HG03558 (cell line): ENCODE measurements at regions not wholly inside any gene's neighbourhood (a gene's known extent, or its start where the extent isn't known, plus 50 kb on each side); places are given as distances from the start of the nearest gene placed in this dataset.

Experiments
- ATAC-seq: cut with Tn5 transposase; IDR thresholded peaks from one replicate; pipeline ENCODE4 v1.9.1; 2021; ENCODE audit warnings: moderate number of reproducible peaks; ENCODE audit not compliant: unreplicated experiment; ENCODE audit errors: extremely low read depth

GRCh38 chr2:19141234-19142004, 217.0 kb downstream of the OSR1 start:
- ATAC-seq: no peak

DNA sequence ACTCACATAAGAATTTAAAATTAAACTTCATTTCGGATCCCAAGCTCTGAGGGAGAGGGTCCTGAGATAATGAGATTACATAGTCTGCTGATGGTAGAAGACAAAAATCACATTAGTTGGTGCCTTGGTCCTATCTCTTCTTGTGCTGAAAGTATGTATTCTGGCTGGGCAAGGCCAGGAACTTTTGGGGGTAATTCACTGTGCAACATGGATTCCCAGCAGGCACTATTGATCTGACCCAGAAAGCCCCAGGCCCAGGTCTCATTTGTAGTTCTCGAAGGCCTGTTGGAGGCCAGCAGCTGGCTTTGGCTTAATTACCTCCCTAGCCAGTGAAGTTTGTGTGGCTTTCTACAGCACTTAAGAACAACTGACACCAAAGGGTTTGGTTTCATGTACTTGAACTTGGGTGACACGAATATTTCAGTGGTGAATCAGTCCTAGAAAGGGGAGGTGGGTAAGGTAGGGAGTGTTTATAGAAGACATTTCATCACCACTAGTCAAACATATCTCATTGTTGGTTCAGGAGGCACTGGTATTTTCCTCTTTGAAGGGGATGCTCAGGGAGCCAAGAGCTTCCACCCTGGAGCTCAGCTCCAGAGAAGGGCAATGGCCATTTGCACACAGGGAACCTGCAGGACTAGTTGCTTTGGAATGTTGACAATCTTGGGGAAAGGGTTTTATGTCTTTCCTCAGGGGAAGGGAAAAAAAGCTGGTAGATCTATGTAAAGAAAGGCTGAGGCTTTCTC, 217.8 kb downstream of the OSR1 start:
- ATAC-seq: no peak

- ATAC-seq: no peak
Measured at GRCh38 chr2:19139386-19139785, 219.0 kb downstream of the OSR1 start.

DNA sequence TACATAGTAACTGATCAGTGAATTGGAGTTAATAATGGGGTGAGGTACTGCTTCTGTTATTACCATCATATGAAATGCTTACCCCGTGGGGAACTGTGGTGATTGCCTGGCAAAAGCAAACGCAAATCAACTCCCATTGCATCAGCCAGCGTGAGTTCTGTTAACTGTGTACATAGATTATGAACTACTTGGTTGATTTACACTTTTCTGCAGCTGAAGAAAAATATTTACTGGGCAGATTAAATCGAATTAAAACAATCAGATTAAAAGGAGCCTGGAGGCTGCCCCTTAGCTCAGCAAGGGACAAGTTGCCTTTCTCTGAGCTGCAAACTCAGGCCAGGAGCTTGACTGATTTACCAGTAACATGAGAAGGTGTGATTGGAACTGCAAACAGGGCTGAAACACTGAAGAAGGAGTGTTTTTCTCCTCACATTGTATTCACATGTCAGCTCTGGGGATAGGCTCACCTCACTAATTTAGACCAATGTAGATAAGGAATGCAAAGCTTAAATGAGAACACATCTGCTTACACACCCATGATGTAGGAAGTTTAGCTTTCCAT, 220.1 kb downstream of the OSR1 start:
- no peak for ATAC-seq

GRCh38 chr2:19137433-19137832, 221.0 kb downstream of the OSR1 start:
- ATAC-seq: no peak

DNA sequence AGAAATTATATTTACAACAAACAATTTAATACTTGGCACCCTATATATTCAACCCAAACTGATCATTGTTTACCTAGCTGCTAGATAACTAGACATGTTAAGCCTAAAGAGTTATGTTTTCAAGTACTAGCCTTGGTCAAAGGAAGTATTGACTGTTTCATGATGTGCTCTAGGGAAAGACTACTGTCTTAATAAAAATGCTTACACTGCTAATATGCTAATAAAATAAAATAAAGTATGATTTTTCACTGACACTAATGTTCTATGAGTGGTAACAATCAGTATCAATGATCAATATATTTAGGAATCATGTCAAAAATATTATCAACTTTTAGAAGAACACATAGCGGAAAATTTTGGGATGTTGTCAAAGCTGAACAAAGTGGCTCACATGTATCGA, 225.5 kb downstream of the OSR1 start:
- no peak for ATAC-seq

DNA sequence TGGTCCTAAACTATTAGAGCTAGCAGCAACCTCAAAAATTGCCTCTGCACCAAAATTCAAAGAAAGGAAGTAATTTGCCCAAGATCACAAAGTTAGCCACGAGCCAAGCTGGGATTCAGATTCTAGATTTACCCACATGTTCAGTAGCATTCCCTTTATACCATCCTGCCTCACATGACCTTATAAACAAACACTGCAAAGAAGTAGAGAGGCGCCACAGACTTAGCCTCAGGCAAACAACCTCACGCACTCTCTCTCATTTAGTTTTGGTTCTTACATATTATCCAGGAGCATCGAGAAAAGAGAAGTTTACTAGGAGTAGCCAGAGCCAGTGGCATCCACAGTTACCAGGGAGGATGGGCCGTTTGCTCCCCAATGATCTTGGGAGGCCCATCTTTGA, 226.6 kb downstream of the OSR1 start:
- no peak for ATAC-seq

DNA sequence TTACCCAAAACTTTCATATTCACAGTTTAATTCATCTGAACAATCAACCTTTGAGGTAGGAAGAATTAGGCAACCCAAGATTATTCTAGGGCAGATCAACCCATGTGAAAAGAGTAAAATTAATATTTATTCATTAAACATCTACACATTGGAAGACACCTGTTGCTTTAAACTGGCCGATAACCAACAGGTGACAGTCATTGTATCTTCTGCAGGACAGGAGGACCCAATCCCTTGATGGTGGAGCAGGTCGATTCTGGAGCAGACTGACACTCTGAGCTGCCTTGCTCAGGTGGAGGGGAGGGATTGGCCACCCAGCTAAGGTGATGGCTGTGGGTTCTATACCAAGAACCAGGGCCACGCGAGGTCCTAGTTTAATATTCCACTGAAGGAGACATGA, 230.3 kb downstream of the OSR1 start:
- ATAC-seq: no peak

DNA sequence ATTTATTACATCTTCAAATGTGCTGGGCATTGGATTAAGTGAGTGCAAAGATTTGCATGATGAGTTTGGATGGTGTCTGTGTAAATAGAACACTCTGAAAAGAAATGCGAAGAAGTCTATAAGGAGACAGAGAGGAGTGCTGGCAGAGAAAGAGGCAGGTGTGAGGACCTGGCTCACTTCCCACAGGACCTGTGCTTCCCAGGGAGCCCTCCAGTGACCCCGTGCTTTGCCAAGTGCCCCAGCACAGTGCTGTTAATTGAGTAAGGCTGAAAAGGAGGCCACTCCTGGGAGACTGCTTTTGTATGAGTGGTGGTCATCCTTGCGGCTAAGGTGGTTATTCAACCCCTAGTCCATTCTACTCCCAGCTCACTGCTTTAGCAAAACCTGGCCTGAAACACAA, 230.8 kb downstream of the OSR1 start:
- no peak for ATAC-seq

- no peak for ATAC-seq
Measured at GRCh38 chr2:19125901-19126680, 232.3 kb downstream of the OSR1 start.

GRCh38 chr2:19124135-19124534, 234.3 kb downstream of the OSR1 start:
- ATAC-seq: no peak

DNA sequence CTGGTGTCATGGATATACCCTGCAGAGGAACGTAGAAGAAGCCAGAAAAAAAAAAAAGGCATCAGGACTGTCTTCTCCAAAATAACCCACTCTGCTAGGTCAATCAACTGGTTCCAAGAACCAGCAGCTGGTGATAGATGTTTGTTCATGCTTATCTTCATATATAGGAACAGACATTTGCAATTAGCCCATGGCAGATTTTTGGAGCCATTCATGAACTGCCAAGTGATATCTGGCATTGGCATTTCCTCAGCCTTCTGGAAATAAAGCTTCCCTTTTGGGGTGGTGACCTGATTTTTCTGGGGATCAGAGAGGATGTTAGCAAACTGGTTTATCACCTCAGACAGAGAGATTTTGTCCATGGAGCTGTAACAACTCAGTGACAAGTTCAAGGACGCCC, 234.9 kb downstream of the OSR1 start:
- no peak for ATAC-seq

- no peak for ATAC-seq
Measured at GRCh38 chr2:19122220-19122619, 236.2 kb downstream of the OSR1 start.

DNA sequence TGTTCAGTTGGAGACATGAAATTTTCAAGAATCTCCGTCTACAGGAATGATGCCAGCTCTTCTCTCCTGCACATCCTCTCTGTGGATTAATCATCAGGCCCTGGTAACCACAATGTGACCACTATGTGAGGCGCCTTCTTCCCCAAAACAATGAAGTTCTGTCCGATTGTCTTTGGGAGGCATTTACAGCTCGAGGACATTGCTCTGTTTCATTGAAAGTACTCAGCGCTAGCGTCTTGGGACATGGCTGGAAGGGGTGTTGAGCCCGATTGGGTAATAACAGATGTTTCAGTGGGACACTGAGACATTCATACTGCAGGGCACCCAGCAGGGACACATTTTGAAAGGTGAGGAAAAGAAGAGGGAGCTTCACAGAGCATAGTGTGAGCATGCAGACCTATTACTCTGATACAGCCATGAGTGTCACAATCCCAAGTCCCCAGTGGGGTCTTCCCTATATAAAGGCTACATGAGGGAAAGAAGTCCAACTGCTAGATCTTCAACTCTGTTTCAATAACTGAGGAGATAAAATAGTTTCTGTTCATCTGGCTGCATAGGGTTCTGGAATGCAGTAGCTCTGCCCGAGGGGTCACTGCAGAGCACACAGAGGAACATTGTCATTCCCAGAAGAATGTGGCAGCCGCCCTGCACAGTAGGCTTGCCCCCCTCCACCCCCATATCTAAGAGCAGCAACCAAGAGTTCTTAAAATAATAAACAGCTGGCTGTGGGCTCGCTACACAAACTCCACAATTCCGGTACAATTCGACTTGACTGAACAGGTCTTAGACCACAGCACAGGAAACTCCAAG, 237.3 kb downstream of the OSR1 start:
- ATAC-seq: no peak

DNA sequence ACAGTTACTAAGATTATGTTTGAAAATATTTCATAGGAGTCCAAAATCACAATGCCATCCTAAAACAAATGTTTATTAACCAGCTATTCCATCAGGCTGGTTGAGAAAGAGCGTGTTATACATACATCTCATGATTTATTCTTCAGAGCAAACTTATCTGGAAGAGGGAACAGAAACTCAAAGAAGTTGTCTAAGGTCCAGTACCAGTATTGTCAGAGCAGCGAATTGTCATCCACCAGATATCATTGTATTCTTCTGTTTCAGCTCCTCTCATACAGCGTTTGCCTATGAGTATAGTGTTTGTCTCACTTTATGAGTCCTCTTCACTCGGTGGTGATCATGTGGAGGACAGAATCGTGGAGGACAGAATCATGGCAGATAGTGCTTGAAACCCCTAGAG, 238.2 kb downstream of the OSR1 start:
- no peak for ATAC-seq

GRCh38 chr2:19119326-19120001, 239.0 kb downstream of the OSR1 start:
- ATAC-seq: no peak

GRCh38 chr2:19116918-19117317, 241.5 kb downstream of the OSR1 start:
- ATAC-seq: no peak

DNA sequence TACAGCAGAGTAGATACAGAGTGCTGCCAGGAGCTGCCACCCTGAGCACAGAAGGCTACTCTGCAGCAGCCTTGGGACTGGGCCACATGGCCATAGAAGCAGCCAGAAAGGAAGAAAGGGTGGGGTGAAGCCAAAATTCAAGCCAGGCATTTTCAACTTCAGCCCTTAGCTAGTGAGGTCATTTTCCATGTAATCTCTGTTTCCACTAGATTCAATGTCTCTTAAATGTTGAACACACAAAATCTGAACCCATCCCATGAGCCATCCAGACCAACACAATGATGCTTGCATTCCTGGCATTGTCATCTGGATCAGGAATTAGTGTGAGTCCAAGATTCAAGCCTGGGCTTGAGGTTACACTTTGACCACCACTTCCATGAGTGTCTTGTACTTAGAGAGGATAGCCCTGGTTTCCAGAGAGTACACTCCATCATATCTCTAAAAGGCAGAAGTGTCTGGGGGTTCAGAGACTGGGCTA, 243.6 kb downstream of the OSR1 start:
- no peak for ATAC-seq

- ATAC-seq: no peak
Measured at GRCh38 chr2:19114126-19114525, 244.3 kb downstream of the OSR1 start.
